ENCODE measurements at regions not wholly inside any gene's neighbourhood (a gene's known extent, or its start where the extent isn't known, plus 50 kb on each side); places are given as distances from the start of the nearest gene placed in this dataset.

GRCh38 chr10:2300231-2300630, 562.9 kb upstream of the ADARB2 start:
- DNase-seq (no peak), ATAC-seq (no peak)
- no peak for TF ChIP-seq CTCF (IDR thresholded peaks at IDR 0.05)
- peaks cover 58% of the 10 kb centered on the region for H3K9me3 ChIP-seq
- H3K36me3 ChIP-seq (ENCODE audit: low read depth): no peaks in the 10 kb centered on the region
- no peak overlapping the region for H3K4me3 ChIP-seq
- intact Hi-C loops (cut with DNase I, micrococcal nuclease): no loop called here
- no peaks in the 10 kb centered on the region for H3K4me1 ChIP-seq (ENCODE audit: low read depth)

- DNase-seq (no peak), ATAC-seq (no peak)
- H3K4me1 ChIP-seq (ENCODE audit: low read depth): no peaks in the 10 kb centered on the region
- H3K36me3 ChIP-seq (ENCODE audit: low read depth): no peaks in the 10 kb centered on the region
- H3K9me3 ChIP-seq: peaks cover 40% of the 10 kb centered on the region
- H3K4me3 ChIP-seq: no peak overlapping the region
- intact Hi-C loops (cut with DNase I, micrococcal nuclease): no loop called here
- no peak for TF ChIP-seq CTCF (IDR thresholded peaks at IDR 0.05)
Observed at GRCh38 chr10:2296179-2296891, 559.0 kb upstream of the ADARB2 start.

- intact Hi-C loops (cut with DNase I, micrococcal nuclease): no loop called here
- no peak for ATAC-seq
- Histone ChIP-seq H3K4me1 (ENCODE audit: low read depth) (no peaks in the 10 kb centered on the region), H3K4me3 (no peak overlapping the region), H3K36me3 (ENCODE audit: low read depth) (no peaks in the 10 kb centered on the region), H3K9me3 (peaks cover 38% of the 10 kb centered on the region)
- no peak for DNase-seq
- TF ChIP-seq CTCF (IDR thresholded peaks at IDR 0.05): no peak
Observed at GRCh38 chr10:2294739-2295138, 557.4 kb upstream of the ADARB2 start.

- no peak for TF ChIP-seq CTCF (IDR thresholded peaks at IDR 0.05)
- intact Hi-C loops (cut with DNase I, micrococcal nuclease): no loop called here
Observed at GRCh38 chr10:2284071-2284470, 546.7 kb upstream of the ADARB2 start.

GRCh38 chr10:2282202-2282601, 544.9 kb upstream of the ADARB2 start:
- Histone ChIP-seq H3K9me3 (peaks cover 45% of the 10 kb centered on the region), H3K36me3 (ENCODE audit: low read depth) (no peaks in the 10 kb centered on the region), H3K4me1 (ENCODE audit: low read depth) (no peaks in the 10 kb centered on the region), H3K4me3 (no peak overlapping the region)
- intact Hi-C loops (cut with DNase I, micrococcal nuclease): no loop called here
- no peak for TF ChIP-seq CTCF (IDR thresholded peaks at IDR 0.05)
- DNase-seq (no peak), ATAC-seq (no peak)

More at GRCh38 chr10:2284071-2284470, 546.7 kb upstream of the ADARB2 start:
- peaks cover 48% of the 10 kb centered on the region for H3K9me3 ChIP-seq
- H3K36me3 ChIP-seq (ENCODE audit: low read depth): no peaks in the 10 kb centered on the region
- H3K4me3 ChIP-seq: no peak overlapping the region
- DNase-seq (no peak), ATAC-seq (no peak)
- H3K4me1 ChIP-seq (ENCODE audit: low read depth): no peaks in the 10 kb centered on the region

Measured in mucosa of descending colon (tissue), 3 donors.